ENCODE measurements at regions not wholly inside any gene's neighbourhood (a gene's known extent, or its start where the extent isn't known, plus 50 kb on each side); places are given as distances from the start of the nearest gene placed in this dataset.

DNA sequence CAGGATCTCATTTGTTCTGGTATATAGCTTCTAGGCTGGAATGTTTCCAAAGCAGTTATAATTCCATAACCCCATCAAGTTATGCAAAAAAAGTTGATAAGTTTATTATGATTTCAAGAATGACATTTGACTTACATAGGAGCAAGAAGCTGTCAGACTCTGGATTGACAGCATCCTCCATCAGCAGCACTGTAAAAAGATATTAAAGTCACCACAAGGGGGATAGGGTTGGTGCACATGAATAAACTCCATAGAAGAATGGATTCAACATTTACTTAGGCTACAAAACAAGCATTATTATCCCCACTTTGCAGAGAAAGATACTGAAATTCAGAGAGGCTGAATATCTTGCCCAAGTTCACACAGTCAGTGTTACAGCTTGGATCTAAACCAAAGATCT is 208.9 kb upstream of the SLC30A5 start:
- no peaks in the 10 kb centered on the region for H3K4me1 ChIP-seq
- no peak for DNase-seq
- H3K27ac ChIP-seq: no peak overlapping the region
- no peaks in the 10 kb centered on the region for H3K9me3 ChIP-seq
- no peak overlapping the region for H3K4me3 ChIP-seq
- TF ChIP-seq, protein P1, sequence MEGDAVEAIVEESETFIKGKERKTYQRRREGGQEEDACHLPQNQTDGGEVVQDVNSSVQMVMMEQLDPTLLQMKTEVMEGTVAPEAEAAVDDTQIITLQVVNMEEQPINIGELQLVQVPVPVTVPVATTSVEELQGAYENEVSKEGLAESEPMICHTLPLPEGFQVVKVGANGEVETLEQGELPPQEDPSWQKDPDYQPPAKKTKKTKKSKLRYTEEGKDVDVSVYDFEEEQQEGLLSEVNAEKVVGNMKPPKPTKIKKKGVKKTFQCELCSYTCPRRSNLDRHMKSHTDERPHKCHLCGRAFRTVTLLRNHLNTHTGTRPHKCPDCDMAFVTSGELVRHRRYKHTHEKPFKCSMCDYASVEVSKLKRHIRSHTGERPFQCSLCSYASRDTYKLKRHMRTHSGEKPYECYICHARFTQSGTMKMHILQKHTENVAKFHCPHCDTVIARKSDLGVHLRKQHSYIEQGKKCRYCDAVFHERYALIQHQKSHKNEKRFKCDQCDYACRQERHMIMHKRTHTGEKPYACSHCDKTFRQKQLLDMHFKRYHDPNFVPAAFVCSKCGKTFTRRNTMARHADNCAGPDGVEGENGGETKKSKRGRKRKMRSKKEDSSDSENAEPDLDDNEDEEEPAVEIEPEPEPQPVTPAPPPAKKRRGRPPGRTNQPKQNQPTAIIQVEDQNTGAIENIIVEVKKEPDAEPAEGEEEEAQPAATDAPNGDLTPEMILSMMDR (IDR thresholded peaks at IDR 0.05): no peak
- intact Hi-C loops (cut with DNase I; ENCODE audit: low total_unique reads): no loop called here
- no peaks in the 10 kb centered on the region for H3K36me3 ChIP-seq
- no peaks in the 10 kb centered on the region for H3K27me3 ChIP-seq

DNA sequence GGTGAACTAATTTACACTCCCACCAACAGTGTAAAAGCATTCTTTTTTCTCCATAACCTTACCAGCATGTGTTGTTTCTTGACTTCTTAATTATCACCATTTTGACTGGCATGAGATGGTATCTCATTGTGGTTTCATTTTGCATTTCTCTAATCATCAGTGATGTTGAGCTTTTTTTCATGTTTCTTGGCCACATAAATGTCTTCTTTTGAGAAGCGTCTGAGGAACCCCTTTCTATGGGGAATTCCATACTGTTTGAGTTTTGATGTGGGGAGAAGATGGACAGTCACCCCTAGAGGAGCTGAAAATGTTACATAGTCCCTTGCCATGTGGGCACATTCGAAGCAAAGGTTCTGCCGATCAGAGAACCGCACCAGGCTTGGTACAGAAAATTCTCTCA is 207.0 kb upstream of the SLC30A5 start:
- intact Hi-C loops (cut with DNase I; ENCODE audit: low total_unique reads): no loop called here

DNA sequence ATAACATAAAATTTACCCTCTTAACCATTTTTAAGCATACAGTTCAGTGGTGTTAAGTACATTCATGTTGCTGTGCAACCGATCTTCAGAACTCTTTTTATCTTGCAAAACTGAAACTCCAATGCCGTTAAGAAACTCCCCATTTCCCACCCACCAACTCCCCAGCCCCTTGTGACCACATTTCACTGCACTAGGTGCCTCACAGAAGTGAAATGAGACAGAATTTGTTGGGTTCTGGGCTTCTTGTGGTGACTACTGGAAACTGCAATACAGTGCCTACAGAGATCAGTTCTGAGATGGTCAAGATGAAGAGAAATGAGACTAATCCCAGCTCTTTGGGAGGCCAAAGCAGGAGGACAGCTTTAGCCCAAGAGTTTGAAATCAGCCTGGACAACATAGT is 202.1 kb upstream of the SLC30A5 start:
- no peak for DNase-seq
- TF ChIP-seq, protein P1 (IDR thresholded peaks at IDR 0.05): no peak
- Histone ChIP-seq H3K27me3 (no peaks in the 10 kb centered on the region), H3K4me1 (no peaks in the 10 kb centered on the region), H3K27ac (no peak overlapping the region), H3K4me3 (no peak overlapping the region), H3K9me3 (no peaks in the 10 kb centered on the region), H3K36me3 (no peaks in the 10 kb centered on the region)
- intact Hi-C loops (cut with DNase I; ENCODE audit: low total_unique reads): no loop called here

More for the DNA sequence above, 207.0 kb upstream of the SLC30A5 start:
- DNase-seq: no peak
- H3K36me3 ChIP-seq: no peaks in the 10 kb centered on the region
- TF ChIP-seq, protein P1 (IDR thresholded peaks at IDR 0.05): no peak
- no peak overlapping the region for H3K4me3 ChIP-seq
- no peaks in the 10 kb centered on the region for H3K4me1 ChIP-seq
- H3K27ac ChIP-seq: no peak overlapping the region
- no peaks in the 10 kb centered on the region for H3K27me3 ChIP-seq
- H3K9me3 ChIP-seq: no peaks in the 10 kb centered on the region

DNA sequence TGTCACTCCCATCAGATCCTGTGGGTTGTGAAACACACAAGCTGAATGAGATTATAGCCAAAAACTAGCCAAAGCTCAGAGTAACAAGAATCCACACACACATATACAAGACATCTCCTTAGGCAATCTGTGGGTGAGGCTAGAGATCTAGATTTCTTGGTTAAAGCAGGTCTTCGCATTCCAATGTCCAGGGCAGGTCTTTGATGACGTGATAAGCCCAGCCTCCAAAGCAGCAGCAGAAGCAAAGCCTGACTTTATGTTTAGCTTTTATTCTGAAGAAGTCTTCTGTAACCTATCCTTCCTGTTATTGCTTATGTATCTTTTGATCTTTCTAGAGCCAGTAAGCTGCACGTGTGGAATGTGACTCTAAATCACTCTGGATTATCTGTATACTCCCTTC is 199.1 kb upstream of the SLC30A5 start:
- Histone ChIP-seq H3K4me1 (no peaks in the 10 kb centered on the region), H3K36me3 (no peaks in the 10 kb centered on the region), H3K27me3 (no peaks in the 10 kb centered on the region), H3K4me3 (no peak overlapping the region), H3K9me3 (no peaks in the 10 kb centered on the region), H3K27ac (no peak overlapping the region)
- intact Hi-C loops (cut with DNase I; ENCODE audit: low total_unique reads): no loop called here
- TF ChIP-seq, protein P1 (IDR thresholded peaks at IDR 0.05): no peak
- no peak for DNase-seq

DNA sequence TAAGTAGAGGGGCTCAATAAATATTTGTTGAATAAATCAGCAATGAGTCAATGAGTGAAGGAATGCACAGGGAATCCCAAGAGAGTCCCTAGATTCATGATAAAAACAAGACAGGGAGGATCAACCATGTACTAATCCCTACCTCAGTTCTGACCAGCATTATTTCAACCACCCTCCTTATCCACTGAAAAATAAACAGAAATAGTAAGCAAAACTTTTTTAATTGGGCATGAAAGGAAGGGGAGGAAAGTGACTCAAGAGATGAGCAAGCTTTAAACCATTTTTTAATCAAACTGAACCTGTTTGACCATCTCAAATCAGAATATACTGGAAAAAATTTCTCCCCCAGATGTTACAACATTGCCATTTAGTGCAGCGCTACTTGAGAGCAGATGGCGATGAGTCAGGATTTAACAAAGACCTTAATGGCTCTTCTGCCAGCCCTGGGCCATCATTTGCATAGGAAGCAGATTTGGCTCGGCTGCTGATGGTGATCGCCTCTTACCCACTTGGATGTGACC is 194.8 kb upstream of the SLC30A5 start:
- no peak overlapping the region for H3K4me3 ChIP-seq
- H3K27ac ChIP-seq: no peak overlapping the region
- no peak for DNase-seq
- no peaks in the 10 kb centered on the region for H3K36me3 ChIP-seq
- intact Hi-C loops (cut with DNase I; ENCODE audit: low total_unique reads): no loop called here
- no peaks in the 10 kb centered on the region for H3K9me3 ChIP-seq
- no peaks in the 10 kb centered on the region for H3K27me3 ChIP-seq
- TF ChIP-seq, protein P1 (IDR thresholded peaks at IDR 0.05): no peak
- H3K4me1 ChIP-seq: no peaks in the 10 kb centered on the region
